Ovary (tissue), 7 donors: ENCODE measurements at regions not wholly inside any gene's neighbourhood (a gene's known extent, or its start where the extent isn't known, plus 50 kb on each side); places are given as distances from the start of the nearest gene placed in this dataset.

Experiments used
- DNase-seq, 5 donors: peaks; one replicate each; pipeline ENCODE4 v3.0.0-alpha.2; 2019 to 2020
- H3K27ac ChIP-seq, 2 donors: fragments of 200-600 bp; one replicate each; pipeline versions ENCODE4 v1.5.1 to v1.8.0; 2019 to 2022
- H3K27me3 ChIP-seq: fragments of 200-600 bp; one replicate; pipeline ENCODE4 v1.8.0; 2022
- H3K36me3 ChIP-seq: fragments of 200-600 bp; sonication (generic); one replicate; pipeline ENCODE4 v1.5.1; 2019
- H3K4me1 ChIP-seq: one replicate; pipeline ENCODE4 v1.8.1; 2013; ENCODE audit warnings: mild to moderate bottlenecking, moderate library complexity; ENCODE audit not compliant: insufficient read depth
- H3K4me3 ChIP-seq: fragments of 200-600 bp; sonication (generic); one replicate; pipeline ENCODE4 v1.5.1; 2017
- H3K9me3 ChIP-seq, 2 donors: fragments of 200-600 bp in 1 of 2; sonication (generic) in 1 of 2; one replicate each; pipeline versions ENCODE4 v1.5.1 to v1.8.1; 2013 to 2019; ENCODE audit warnings: mild to moderate bottlenecking in 1 of 2, moderate library complexity in 1 of 2
- EP300 ChIP-seq: sonication (generic); formaldehyde crosslinking; IDR thresholded peaks from one replicate; pipeline ENCODE4 v1.6.1; 2017; ENCODE audit warnings: antibody characterized with exemption
- POLR2A ChIP-seq: fragments of 450-650 bp; IDR thresholded peaks from one replicate; pipeline ENCODE4 v1.6.1; 2017; ENCODE audit warnings: antibody characterized with exemption, mild to moderate bottlenecking, moderate library complexity
- WGBS, 3 donors: extraction: QIAGEN DNeasy Blood & Tissue Kit in 1 of 3; methylation state at CpG; one replicate each; pipeline versions ENCODE4 v1.1.5 to v1.1.7; 2013 to 2017; 5-methylcytosine and 5-hydroxymethylcytosine counted together
- intact Hi-C, 4 donors: fragments of 100-400 bp; cut with DNase I; formaldehyde crosslinking; loops; one replicate each; pipeline versions ENCODE4 v1.11.0 to v1.15.1; 2022 to 2023
- TF ChIP-seq, protein P1 (sequence below), 3 donors: fragments of 450-650 bp in 2 of 3; fragments of 200-600 bp in 1 of 3; IDR thresholded peaks; one replicate each; pipeline versions ENCODE4 v1.5.1 to v1.8.0; 2016 to 2022; ENCODE audit warnings: antibody characterized with exemption in 3 of 3, mild to moderate bottlenecking in 1 of 3
- donor health status: DM: no; HTN: no; CAD: no; lungs with moderate emphysema.
- donor health status: DM: no; HTN: no; CAD: no.
- donor health status: Bipolar disorder and iron deficiency.
- donor health status: DM: no; HTN: no; CAD: no.
- donor health status: DM: yes; HTN: yes; CAD: no.

DNA sequence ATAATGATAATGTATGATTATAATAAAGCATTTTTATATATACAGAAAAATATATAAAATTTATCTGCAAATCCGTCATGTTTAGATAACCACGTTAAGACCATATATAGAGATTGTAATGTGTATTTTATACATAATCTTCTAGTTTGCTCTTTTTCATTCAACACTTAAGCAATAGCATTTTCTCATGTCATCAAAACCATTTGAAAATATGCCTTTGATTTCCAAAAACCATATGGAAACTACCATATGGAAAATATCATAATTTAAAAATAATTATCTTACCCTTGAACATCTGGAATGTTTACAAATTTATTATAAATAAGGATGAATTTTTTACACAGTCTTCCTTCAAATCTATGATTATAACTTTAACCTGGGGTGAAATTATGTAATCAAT is 250.4 kb upstream of the NPSR1 start:
- no peaks in the 10 kb centered on the region for H3K36me3 ChIP-seq
- H3K9me3 ChIP-seq, result no peaks in the 10 kb centered on the region
- no peaks in the 10 kb centered on the region for H3K27me3 ChIP-seq
- H3K27ac ChIP-seq, result no peak overlapping the region
- no peak for DNase-seq
- no peak for TF ChIP-seq POLR2A
- TF ChIP-seq, protein P1, sequence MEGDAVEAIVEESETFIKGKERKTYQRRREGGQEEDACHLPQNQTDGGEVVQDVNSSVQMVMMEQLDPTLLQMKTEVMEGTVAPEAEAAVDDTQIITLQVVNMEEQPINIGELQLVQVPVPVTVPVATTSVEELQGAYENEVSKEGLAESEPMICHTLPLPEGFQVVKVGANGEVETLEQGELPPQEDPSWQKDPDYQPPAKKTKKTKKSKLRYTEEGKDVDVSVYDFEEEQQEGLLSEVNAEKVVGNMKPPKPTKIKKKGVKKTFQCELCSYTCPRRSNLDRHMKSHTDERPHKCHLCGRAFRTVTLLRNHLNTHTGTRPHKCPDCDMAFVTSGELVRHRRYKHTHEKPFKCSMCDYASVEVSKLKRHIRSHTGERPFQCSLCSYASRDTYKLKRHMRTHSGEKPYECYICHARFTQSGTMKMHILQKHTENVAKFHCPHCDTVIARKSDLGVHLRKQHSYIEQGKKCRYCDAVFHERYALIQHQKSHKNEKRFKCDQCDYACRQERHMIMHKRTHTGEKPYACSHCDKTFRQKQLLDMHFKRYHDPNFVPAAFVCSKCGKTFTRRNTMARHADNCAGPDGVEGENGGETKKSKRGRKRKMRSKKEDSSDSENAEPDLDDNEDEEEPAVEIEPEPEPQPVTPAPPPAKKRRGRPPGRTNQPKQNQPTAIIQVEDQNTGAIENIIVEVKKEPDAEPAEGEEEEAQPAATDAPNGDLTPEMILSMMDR (IDR thresholded peaks at IDR 0.05), result no peak
- no peak for TF ChIP-seq EP300
- 55 to 63% (median 60%) methylated on average over 2 of the region's 2 CpGs for WGBS, 3 donors
- intact Hi-C loops, result no loop called here
- no peak overlapping the region for H3K4me3 ChIP-seq
- H3K4me1 ChIP-seq, result no peaks in the 10 kb centered on the region

GRCh38 chr7:34417781-34418180 is 240.2 kb upstream of the NPSR1 start:
- WGBS, 3 donors, result 86 to 95% (median 88%) methylated on average over 3 of the region's 3 CpGs
- no peaks in the 10 kb centered on the region for H3K27me3 ChIP-seq
- H3K4me3 ChIP-seq, result no peak overlapping the region
- no peak overlapping the region for H3K27ac ChIP-seq
- intact Hi-C loops, result no loop called here
- TF ChIP-seq POLR2A (no peak), EP300 (no peak)
- TF ChIP-seq, protein P1 (IDR thresholded peaks at IDR 0.05), result no peak
- H3K9me3 ChIP-seq, result no peaks in the 10 kb centered on the region
- H3K4me1 ChIP-seq, result no peaks in the 10 kb centered on the region
- no peak for DNase-seq
- no peaks in the 10 kb centered on the region for H3K36me3 ChIP-seq

GRCh38 chr7:34421526-34421925 is 236.5 kb upstream of the NPSR1 start:
- no peaks in the 10 kb centered on the region for H3K9me3 ChIP-seq
- H3K36me3 ChIP-seq, result no peaks in the 10 kb centered on the region
- H3K27me3 ChIP-seq, result no peaks in the 10 kb centered on the region
- no peak overlapping the region for H3K27ac ChIP-seq
- TF ChIP-seq, protein P1 (IDR thresholded peaks at IDR 0.05), result no peak
- no peak for TF ChIP-seq POLR2A
- TF ChIP-seq EP300, result no peak
- no peak overlapping the region for H3K4me3 ChIP-seq
- intact Hi-C loops, result no loop called here
- DNase-seq, result no peak
- WGBS, 3 donors, result 9 to 13% (median 11%) methylated on average over 1 of the region's 1 CpG
- H3K4me1 ChIP-seq, result no peaks in the 10 kb centered on the region

- 81 to 86% (median 85%) methylated on average over 2 of the region's 2 CpGs for WGBS, 3 donors
- TF ChIP-seq, protein P1 (IDR thresholded peaks at IDR 0.05), result no peak
- no peak for TF ChIP-seq POLR2A
- TF ChIP-seq EP300, result no peak
- intact Hi-C loops, result no loop called here
- Histone ChIP-seq H3K4me1 (no peaks in the 10 kb centered on the region), H3K27me3 (no peaks in the 10 kb centered on the region), H3K36me3 (no peaks in the 10 kb centered on the region), H3K4me3 (no peak overlapping the region), H3K9me3 (no peaks in the 10 kb centered on the region), H3K27ac (no peak overlapping the region)
- DNase-seq, result no peak
Observed at GRCh38 chr7:34425194-34425593, 232.8 kb upstream of the NPSR1 start.
